ENCODE measurements at regions not wholly inside any gene's neighbourhood (a gene's known extent, or its start where the extent isn't known, plus 50 kb on each side); places are given as distances from the start of the nearest gene placed in this dataset.

- TF ChIP-seq EZH2 (IDR thresholded peaks at IDR 0.05; ENCODE audit: borderline replicate concordance, insufficient read depth, low read depth, low read length, poor library complexity, severe bottlenecking) (no peak), CTCF (IDR thresholded peaks at IDR 0.05) (no peak)
- H3K27ac Mint-ChIP-seq, result no peak overlapping the region
- ChIA-PET CTCF (no interaction called here), POLR2A (no interaction called here)
- DNase-seq (no peak), ATAC-seq (ENCODE audit: low read depth) (no peak)
- H3K27me3 Mint-ChIP-seq, result no peaks in the 10 kb centered on the region
- Histone ChIP-seq H4K20me1 (ENCODE audit: control insufficient read depth, insufficient read depth, low read length, poor library complexity, severe bottlenecking) (no peaks in the 10 kb centered on the region), H3K79me2 (ENCODE audit: control insufficient read depth, insufficient read depth, low read length) (no peaks in the 10 kb centered on the region), H3K27ac (ENCODE audit: low read length in 2 of 2) (no peak overlapping the region), H3K9ac (ENCODE audit: low read length) (no peak overlapping the region), H3K9me3 (ENCODE audit: control extremely low read depth in 1 of 3, control insufficient read depth in 2 of 3, insufficient read depth in 1 of 3, low read length in 2 of 3) (peaks cover 0 to 3% (median 0%) of the 10 kb centered on the region in 3 donors), H3K4me2 (replicated peaks; ENCODE audit: low read depth, low read length, poor library complexity, severe bottlenecking) (no peak overlapping the region), H3K36me3 (replicated peaks in 1 of 2; ENCODE audit: control extremely low read depth in 1 of 2, control insufficient read depth in 1 of 2, extremely low read depth in 1 of 2, insufficient read depth in 2 of 2, low read length in 1 of 2) (no peaks in the 10 kb centered on the region), H3K4me3 (ENCODE audit: control extremely low read depth in 1 of 5, extremely low read depth in 1 of 5, insufficient read depth in 1 of 5, low read depth in 2 of 5, low read length in 4 of 5) (no peak overlapping the region), H3K4me1 (ENCODE audit: control insufficient read depth in 2 of 2, insufficient read depth in 2 of 2, low read length in 2 of 2) (no peaks in the 10 kb centered on the region), H2AFZ (ENCODE audit: insufficient read depth, low read depth, low read length, poor library complexity, severe bottlenecking) (no peak overlapping the region), H3K27me3 (replicated peaks in 1 of 4; ENCODE audit: control extremely low read depth in 1 of 4, control insufficient read depth in 3 of 4, insufficient read depth in 4 of 4, low read length in 3 of 4) (no peaks in the 10 kb centered on the region)
- no peaks in the 10 kb centered on the region for H3K4me1 Mint-ChIP-seq
- WGBS (ENCODE audit: insufficient coverage), result 90% methylated on average over 1 of the region's 2 CpGs
- no peak overlapping the region for H3K4me3 Mint-ChIP-seq
- peaks cover 5% of the 10 kb centered on the region for H3K9me3 Mint-ChIP-seq (ENCODE audit: insufficient read depth)
- intact Hi-C loops (cut with micrococcal nuclease), result no loop called here
Measured at GRCh38 chr4:126405369-126405982, 1090.7 kb downstream of the FAT4 start.

- no peaks in the 10 kb centered on the region for H3K36me3 ChIP-seq (replicated peaks in 1 of 2; ENCODE audit: control extremely low read depth in 1 of 2, control insufficient read depth in 1 of 2, extremely low read depth in 1 of 2, insufficient read depth in 2 of 2, low read length in 1 of 2)
- Mint-ChIP-seq H3K27me3 (no peaks in the 10 kb centered on the region), H3K9me3 (ENCODE audit: insufficient read depth) (peaks cover 7% of the 10 kb centered on the region), H3K27ac (no peak overlapping the region), H3K4me3 (no peak overlapping the region), H3K4me1 (no peaks in the 10 kb centered on the region)
- POLR2A ChIA-PET, result no interaction called here
- no peak overlapping the region for H3K9ac ChIP-seq (ENCODE audit: low read length)
- no peak for ATAC-seq (ENCODE audit: low read depth)
- no peaks in the 10 kb centered on the region for H3K4me1 ChIP-seq (ENCODE audit: control insufficient read depth in 2 of 2, insufficient read depth in 2 of 2, low read length in 2 of 2)
- peaks cover 0 to 8% (median 0%) of the 10 kb centered on the region in 3 donors for H3K9me3 ChIP-seq (ENCODE audit: control extremely low read depth in 1 of 3, control insufficient read depth in 2 of 3, insufficient read depth in 1 of 3, low read length in 2 of 3)
- H3K4me3 ChIP-seq (ENCODE audit: control extremely low read depth in 1 of 5, extremely low read depth in 1 of 5, insufficient read depth in 1 of 5, low read depth in 2 of 5, low read length in 4 of 5), result no peak overlapping the region
- no peaks in the 10 kb centered on the region for H3K79me2 ChIP-seq (ENCODE audit: control insufficient read depth, insufficient read depth, low read length)
- no CpG with 5 or more reads among the region's 4 CpGs for WGBS (ENCODE audit: insufficient coverage)
- no peak for TF ChIP-seq CTCF (IDR thresholded peaks at IDR 0.05)
- no peak for TF ChIP-seq EZH2 (IDR thresholded peaks at IDR 0.05; ENCODE audit: borderline replicate concordance, insufficient read depth, low read depth, low read length, poor library complexity, severe bottlenecking)
- H3K27ac ChIP-seq (ENCODE audit: low read length in 2 of 2), result no peak overlapping the region
- no peak overlapping the region for H2AFZ ChIP-seq (ENCODE audit: insufficient read depth, low read depth, low read length, poor library complexity, severe bottlenecking)
- no peak overlapping the region for H3K4me2 ChIP-seq (replicated peaks; ENCODE audit: low read depth, low read length, poor library complexity, severe bottlenecking)
- H3K27me3 ChIP-seq (replicated peaks in 1 of 4; ENCODE audit: control extremely low read depth in 1 of 4, control insufficient read depth in 3 of 4, insufficient read depth in 4 of 4, low read length in 3 of 4), result no peaks in the 10 kb centered on the region
- H4K20me1 ChIP-seq (ENCODE audit: control insufficient read depth, insufficient read depth, low read length, poor library complexity, severe bottlenecking), result no peaks in the 10 kb centered on the region
- intact Hi-C loops (cut with micrococcal nuclease), result no loop called here
- CTCF ChIA-PET, result no interaction called here
- no peak for DNase-seq
Measured at GRCh38 chr4:126409746-126410145, 1095.0 kb downstream of the FAT4 start.

Measured in B cell (primary cell).